Ishikawa (cell line): ENCODE measurements at regions not wholly inside any gene's neighbourhood (a gene's known extent, or its start where the extent isn't known, plus 50 kb on each side); places are given as distances from the start of the nearest gene placed in this dataset.

Source experiments
- FOXM1 ChIP-seq: IDR thresholded peaks from 2 replicates; pipeline ENCODE4 v1.6.1; 2012; ENCODE audit warnings: low read depth, borderline replicate concordance
- MAX ChIP-seq: IDR thresholded peaks from 2 replicates; pipeline ENCODE4 v1.6.1; 2012
- NFIC ChIP-seq: IDR thresholded peaks from 2 replicates; pipeline ENCODE4 v1.6.1; 2012
- TEAD4 ChIP-seq: IDR thresholded peaks from 2 replicates; pipeline ENCODE4 v1.6.1; 2012
- USF1 ChIP-seq: IDR thresholded peaks from 2 replicates; pipeline ENCODE4 v1.6.1; 2012

GRCh38 chr18:73674125-73674865 lies 473.3 kb downstream of the FBXO15 start:
- no peak for TF ChIP-seq FOXM1
- TF ChIP-seq TEAD4 = no peak
- TF ChIP-seq NFIC = no peak
- TF ChIP-seq USF1 = no peak
- TF ChIP-seq MAX = no peak
